Colonic mucosa (tissue), 4 donors: ENCODE measurements at regions not wholly inside any gene's neighbourhood (a gene's known extent, or its start where the extent isn't known, plus 50 kb on each side); places are given as distances from the start of the nearest gene placed in this dataset.

Source experiments
- DNase-seq: peaks from one replicate; pipeline ENCODE4 v3.0.0-alpha.2; 2020
- H3K27ac ChIP-seq: fragments of 200-600 bp; one replicate; pipeline ENCODE4 v1.8.0; 2021
- H3K27me3 ChIP-seq: fragments of 200-600 bp; one replicate; pipeline ENCODE4 v1.8.0; 2021
- H3K36me3 ChIP-seq: fragments of 200-600 bp; one replicate; pipeline ENCODE4 v1.8.0; 2021
- H3K4me1 ChIP-seq: fragments of 200-600 bp; one replicate; pipeline ENCODE4 v1.8.0; 2021; ENCODE audit warnings: mild to moderate bottlenecking
- H3K4me3 ChIP-seq: fragments of 200-600 bp; one replicate; pipeline ENCODE4 v1.8.0; 2021
- H3K9ac ChIP-seq, 2 donors: one replicate each; pipeline ENCODE4 v1.7.0; 2013; ENCODE audit warnings: control low read depth in 2 of 2, low read depth in 2 of 2, low read length in 2 of 2
- H3K9me3 ChIP-seq: fragments of 200-600 bp; one replicate; pipeline ENCODE4 v1.8.0; 2021
- CTCF ChIP-seq: fragments of 200-600 bp; IDR thresholded peaks from one replicate; pipeline ENCODE4 v1.8.0; 2022; ENCODE audit warnings: antibody characterized with exemption, mild to moderate bottlenecking
- intact Hi-C: fragments of 100-400 bp; cut with DNase I; formaldehyde crosslinking; loops from one replicate; pipeline ENCODE4 v1.14.1; 2022
- donor health status: healthy.
- donor health status: DM: no; HTN: no; CAD: no.
- donor health status: DM: no; HTN: no; CAD: no.

- no peak overlapping the region for H3K9ac ChIP-seq
These were observed 824.3 kb upstream of the PRMT6 start for GRCh38 chr1:106232128-106232527.

GRCh38 chr1:106233511-106233910 is 823.0 kb upstream of the PRMT6 start:
- Histone ChIP-seq H3K9ac (no peak overlapping the region), H3K36me3 (no peaks in the 10 kb centered on the region), H3K4me3 (no peak overlapping the region), H3K27ac (no peak overlapping the region), H3K9me3 (no peaks in the 10 kb centered on the region), H3K4me1 (no peaks in the 10 kb centered on the region), H3K27me3 (no peaks in the 10 kb centered on the region)
- intact Hi-C loops = no loop called here
- DNase-seq = no peak
- TF ChIP-seq CTCF = no peak

More at GRCh38 chr1:106232128-106232527, 824.3 kb upstream of the PRMT6 start:
- Histone ChIP-seq H3K27me3 (no peaks in the 10 kb centered on the region), H3K4me3 (no peak overlapping the region), H3K9me3 (no peaks in the 10 kb centered on the region), H3K4me1 (no peaks in the 10 kb centered on the region), H3K36me3 (no peaks in the 10 kb centered on the region), H3K27ac (no peak overlapping the region)
- DNase-seq = no peak
- intact Hi-C loops = no loop called here
- no peak for TF ChIP-seq CTCF

- Histone ChIP-seq H3K9ac (no peak overlapping the region), H3K9me3 (no peaks in the 10 kb centered on the region), H3K27ac (no peak overlapping the region), H3K36me3 (no peaks in the 10 kb centered on the region), H3K27me3 (no peaks in the 10 kb centered on the region), H3K4me3 (no peak overlapping the region), H3K4me1 (no peaks in the 10 kb centered on the region)
- intact Hi-C loops = no loop called here
- DNase-seq = no peak
- TF ChIP-seq CTCF = no peak
These were observed 807.1 kb upstream of the PRMT6 start for GRCh38 chr1:106249365-106249764.

- Histone ChIP-seq H3K27me3 (no peaks in the 10 kb centered on the region), H3K27ac (no peak overlapping the region), H3K4me1 (no peaks in the 10 kb centered on the region), H3K9ac (no peak overlapping the region), H3K4me3 (no peak overlapping the region), H3K9me3 (no peaks in the 10 kb centered on the region), H3K36me3 (no peaks in the 10 kb centered on the region)
- no peak for TF ChIP-seq CTCF
- DNase-seq = no peak
- intact Hi-C loops = no loop called here
These were observed 806.7 kb upstream of the PRMT6 start for GRCh38 chr1:106249810-106250209.

- no peaks in the 10 kb centered on the region for H3K27me3 ChIP-seq
These were observed 801.7 kb upstream of the PRMT6 start for GRCh38 chr1:106254748-106255147.

More at GRCh38 chr1:106254748-106255147, 801.7 kb upstream of the PRMT6 start:
- H3K36me3 ChIP-seq = no peaks in the 10 kb centered on the region
- no peaks in the 10 kb centered on the region for H3K9me3 ChIP-seq
- H3K4me3 ChIP-seq = no peak overlapping the region
- no peak overlapping the region for H3K27ac ChIP-seq
- H3K9ac ChIP-seq = no peak overlapping the region
- TF ChIP-seq CTCF = no peak
- no peak for DNase-seq
- intact Hi-C loops = no loop called here
- no peaks in the 10 kb centered on the region for H3K4me1 ChIP-seq
